Erythroblast (primary cell): ENCODE measurements at regions not wholly inside any gene's neighbourhood (a gene's known extent, or its start where the extent isn't known, plus 50 kb on each side); places are given as distances from the start of the nearest gene placed in this dataset.

Source experiments
- DNase-seq, 2 experiments: peaks; one replicate each; lab custom pipeline; 2025; lab: John Stamatoyannopoulos, UW
- GATA1 ChIP-seq: IDR thresholded peaks from 2 replicates; pipeline ENCODE4 v1.6.1; 2011; ENCODE audit warnings: low read depth, mild to moderate bottlenecking, control low read depth, low read length, moderate library complexity
- POLR2A ChIP-seq: IDR thresholded peaks from 2 replicates; pipeline ENCODE4 v1.6.1; 2011; ENCODE audit warnings: mild to moderate bottlenecking, low read length

DNA sequence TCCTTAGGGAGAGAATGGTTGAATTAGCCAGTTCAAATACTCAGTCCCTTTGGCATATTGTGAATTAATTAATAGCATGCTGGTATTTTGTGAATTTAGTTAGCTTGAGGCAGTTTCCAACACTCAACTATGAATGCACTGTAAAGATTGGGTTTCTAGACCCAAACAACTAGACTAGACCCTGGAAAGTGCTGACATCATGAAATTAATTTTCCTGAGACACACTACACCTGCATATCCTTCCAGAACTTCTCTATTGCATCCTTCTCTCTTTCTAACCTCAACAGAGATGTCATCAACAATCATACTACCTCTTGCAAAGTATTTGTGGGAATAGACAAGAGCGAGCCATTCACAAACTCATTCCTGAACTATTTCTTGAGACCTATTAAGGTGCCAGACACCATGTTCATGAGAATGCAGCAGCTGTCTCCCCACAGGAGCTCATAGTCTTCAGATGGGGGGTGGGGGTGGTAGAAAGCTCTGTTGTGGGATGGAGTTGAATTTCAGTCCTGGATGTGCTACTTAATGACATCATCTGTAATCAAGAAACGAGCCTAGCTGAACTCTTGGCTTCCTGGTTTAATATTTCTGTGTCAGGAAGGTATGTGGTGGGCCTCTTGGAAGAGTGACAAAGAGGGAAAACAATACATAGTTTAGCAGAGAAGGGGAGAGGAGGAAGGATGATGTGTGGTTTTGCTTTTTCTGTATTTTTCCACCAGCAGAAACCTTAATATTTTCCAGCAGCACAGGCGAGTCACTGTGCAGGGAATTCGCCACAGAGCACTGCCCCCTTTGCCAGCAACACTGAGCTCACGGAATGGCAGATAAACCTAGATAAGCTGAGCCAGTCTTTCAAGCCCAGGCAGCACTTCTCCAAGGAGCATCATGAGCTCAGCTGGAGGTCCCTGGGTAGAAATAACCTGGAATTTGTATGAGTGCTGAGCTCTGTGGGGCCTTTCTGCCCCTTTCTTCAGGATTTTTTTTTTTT, 53.1 kb upstream of the CYSLTR2 start:
- TF ChIP-seq GATA1 (no peak), POLR2A (no peak)

DNA sequence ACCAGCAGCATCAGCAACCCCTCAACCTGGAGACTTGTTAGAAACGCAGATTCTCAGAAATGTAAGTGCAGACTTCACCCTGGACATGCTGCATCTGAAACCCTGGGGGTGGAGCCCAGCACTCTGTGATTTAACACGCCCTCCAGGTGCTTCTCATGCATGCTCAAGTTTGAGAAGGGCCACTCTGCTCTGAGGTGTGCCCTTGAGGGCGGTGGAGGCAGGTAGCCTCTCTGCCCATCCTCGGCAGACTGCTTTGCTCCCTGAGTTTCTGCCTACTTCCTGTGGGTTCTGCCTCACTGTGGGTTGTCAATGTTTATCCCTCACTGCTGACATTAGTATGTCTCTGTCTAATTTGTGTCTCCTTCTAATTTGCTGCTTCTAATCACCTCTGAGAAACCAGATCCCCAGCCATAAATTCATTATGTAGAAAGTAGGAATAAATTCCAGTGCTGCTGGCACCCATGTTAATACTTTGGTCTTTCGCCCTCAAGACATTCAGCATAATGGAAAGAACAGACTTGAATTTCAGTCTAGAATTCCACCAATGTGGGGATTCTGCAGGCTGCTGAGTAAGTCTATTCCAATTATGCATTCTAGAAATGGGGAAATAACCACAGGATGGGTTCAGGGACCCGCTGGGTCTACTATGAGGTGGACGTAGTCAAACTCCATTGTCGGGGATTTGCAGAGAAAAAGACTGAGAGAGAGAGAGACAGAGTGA, 51.3 kb upstream of the CYSLTR2 start:
- no peak for DNase-seq

More for the DNA sequence above, 53.1 kb upstream of the CYSLTR2 start:
- no peak for DNase-seq

DNA sequence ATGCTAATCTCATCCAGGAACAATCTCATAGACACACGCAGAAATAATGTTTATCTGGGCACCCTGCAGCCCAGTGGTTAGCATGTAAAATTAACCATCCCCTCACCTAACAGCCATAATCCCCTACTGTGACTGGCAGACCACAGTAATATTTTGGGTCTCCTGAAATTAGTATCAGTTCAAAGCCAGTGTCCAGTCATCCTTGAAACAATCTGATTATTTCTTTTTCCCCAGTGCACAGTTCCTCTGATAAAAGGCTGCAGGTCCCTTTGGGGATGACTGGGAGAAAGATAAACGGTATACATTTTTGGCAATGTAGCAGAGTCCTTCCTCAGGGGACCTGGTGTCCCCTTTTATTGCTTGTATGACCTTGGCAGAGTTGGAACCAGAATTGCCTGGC, 50.4 kb upstream of the CYSLTR2 start:
- no peak for DNase-seq
- no peak for TF ChIP-seq POLR2A
- no peak for TF ChIP-seq GATA1

More for the DNA sequence above, 51.3 kb upstream of the CYSLTR2 start:
- no peak for TF ChIP-seq POLR2A
- TF ChIP-seq GATA1 = no peak
